ENCODE measurements at regions not wholly inside any gene's neighbourhood (a gene's known extent, or its start where the extent isn't known, plus 50 kb on each side); places are given as distances from the start of the nearest gene placed in this dataset.

DNA sequence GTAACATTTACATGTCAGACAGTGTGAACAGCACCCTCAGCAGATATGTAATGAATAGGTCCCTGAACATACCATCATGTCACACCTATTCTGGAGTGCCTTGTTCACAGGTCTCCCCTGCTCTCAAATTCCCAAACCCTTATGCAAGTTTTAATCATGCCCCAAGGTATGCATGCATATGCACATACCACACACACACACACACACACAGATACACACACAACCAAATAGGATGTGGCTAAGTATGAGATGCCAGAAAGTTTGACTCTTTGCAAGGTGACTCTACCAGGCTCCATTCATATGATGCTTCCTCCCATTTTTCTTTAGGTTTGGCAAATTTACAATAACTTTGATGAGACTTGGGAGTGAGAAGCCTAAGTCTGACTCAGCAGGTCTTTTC lies 243.8 kb upstream of the IRAK1BP1 start:
- Histone ChIP-seq H3K36me3 (ENCODE audit: low read depth) (no peaks in the 10 kb centered on the region), H2AFZ (no peak overlapping the region), H3K9me2 (ENCODE audit: insufficient read depth) (no peaks in the 10 kb centered on the region), H3K27ac (no peak overlapping the region), H3K79me2 (ENCODE audit: low read depth) (no peaks in the 10 kb centered on the region), H3K4me2 (no peak overlapping the region), H3K27me3 (ENCODE audit: insufficient read depth, low read depth) (no peaks in the 10 kb centered on the region), H3K4me1 (replicated peaks; ENCODE audit: insufficient read depth) (no peaks in the 10 kb centered on the region), H3K4me3 (no peak overlapping the region), H3K9me3 (ENCODE audit: insufficient read depth, low read depth) (no peaks in the 10 kb centered on the region), H3F3A (ENCODE audit: insufficient read depth, low read depth) (no peaks in the 10 kb centered on the region), H4K20me1 (ENCODE audit: insufficient read depth) (no peaks in the 10 kb centered on the region)
- intact Hi-C loops (cut with micrococcal nuclease; ENCODE audit: unreplicated experiment), result no loop called here
- no peak for DNase-seq
- BruUV-seq (replicated peaks), result no TSS peak
- POLR2A ChIA-PET (ENCODE audit: unreplicated experiment), result no interaction called here
- CTCF ChIA-PET, result no interaction called here
- no peak for TF ChIP-seq EZH2 (IDR thresholded peaks at IDR 0.05; ENCODE audit: low read depth)
- TF ChIP-seq, protein P1, sequence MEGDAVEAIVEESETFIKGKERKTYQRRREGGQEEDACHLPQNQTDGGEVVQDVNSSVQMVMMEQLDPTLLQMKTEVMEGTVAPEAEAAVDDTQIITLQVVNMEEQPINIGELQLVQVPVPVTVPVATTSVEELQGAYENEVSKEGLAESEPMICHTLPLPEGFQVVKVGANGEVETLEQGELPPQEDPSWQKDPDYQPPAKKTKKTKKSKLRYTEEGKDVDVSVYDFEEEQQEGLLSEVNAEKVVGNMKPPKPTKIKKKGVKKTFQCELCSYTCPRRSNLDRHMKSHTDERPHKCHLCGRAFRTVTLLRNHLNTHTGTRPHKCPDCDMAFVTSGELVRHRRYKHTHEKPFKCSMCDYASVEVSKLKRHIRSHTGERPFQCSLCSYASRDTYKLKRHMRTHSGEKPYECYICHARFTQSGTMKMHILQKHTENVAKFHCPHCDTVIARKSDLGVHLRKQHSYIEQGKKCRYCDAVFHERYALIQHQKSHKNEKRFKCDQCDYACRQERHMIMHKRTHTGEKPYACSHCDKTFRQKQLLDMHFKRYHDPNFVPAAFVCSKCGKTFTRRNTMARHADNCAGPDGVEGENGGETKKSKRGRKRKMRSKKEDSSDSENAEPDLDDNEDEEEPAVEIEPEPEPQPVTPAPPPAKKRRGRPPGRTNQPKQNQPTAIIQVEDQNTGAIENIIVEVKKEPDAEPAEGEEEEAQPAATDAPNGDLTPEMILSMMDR (conservative IDR thresholded peaks at IDR 0.05), result no peak

DNA sequence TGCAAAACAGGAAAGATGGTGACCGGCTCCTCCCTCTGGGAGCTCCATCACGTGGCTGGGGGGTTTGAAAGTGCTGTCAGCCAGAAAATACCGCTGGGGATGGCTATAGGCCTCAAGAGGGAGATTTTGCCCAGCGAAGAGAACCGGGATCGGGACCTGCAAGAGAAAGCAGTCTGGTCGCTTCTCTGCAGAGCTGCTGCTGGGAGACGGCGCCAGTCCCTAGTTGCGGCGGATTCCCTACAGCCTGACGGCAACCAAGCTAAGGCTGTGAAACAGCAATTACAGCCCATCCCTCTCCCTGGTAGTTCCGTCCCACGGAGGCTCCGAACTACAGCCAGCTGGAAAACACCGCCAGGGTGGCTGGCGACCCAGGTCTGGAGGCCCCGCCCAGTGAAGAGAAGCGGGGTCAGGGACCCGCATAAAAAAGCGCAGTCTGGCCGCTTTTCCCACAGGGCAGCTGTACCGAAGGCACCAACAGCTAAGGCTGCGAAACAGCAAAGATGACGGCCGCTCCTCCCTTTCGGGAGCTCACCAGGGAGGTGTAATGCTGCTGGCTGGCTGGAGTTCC lies 238.1 kb upstream of the IRAK1BP1 start:
- H3K4me2 ChIP-seq, result no peak overlapping the region

DNA sequence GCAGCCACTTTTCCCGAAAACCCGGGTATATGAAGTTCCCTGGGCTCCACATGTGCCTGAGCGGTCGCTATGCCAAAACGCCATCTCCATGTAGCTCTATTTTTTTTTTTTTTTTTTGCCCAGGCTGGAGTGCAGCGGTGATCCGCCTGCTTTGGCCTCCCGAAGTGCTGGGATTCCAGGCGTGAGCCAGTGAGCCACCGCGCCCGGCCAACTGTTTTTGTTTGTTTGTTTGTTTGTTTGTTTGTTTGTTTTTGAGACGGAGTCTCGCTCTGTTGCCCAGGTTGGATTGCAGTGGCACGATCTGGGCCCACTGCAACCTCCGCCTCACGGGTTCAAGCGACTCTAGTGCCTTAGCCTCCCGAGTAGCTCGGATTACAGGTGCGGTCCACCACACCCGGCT lies 237.5 kb upstream of the IRAK1BP1 start:
- no peaks in the 10 kb centered on the region for H4K20me1 ChIP-seq (ENCODE audit: insufficient read depth)
- intact Hi-C loops (cut with micrococcal nuclease; ENCODE audit: unreplicated experiment), result no loop called here
- no peaks in the 10 kb centered on the region for H3K27me3 ChIP-seq (ENCODE audit: insufficient read depth, low read depth)
- ChIA-PET POLR2A (ENCODE audit: unreplicated experiment) (no interaction called here), CTCF (interaction anchor here (0.7 to 0.8 kb wide), 2 partner anchors 435 to 669 kb away, joined by 5 to 12 read pairs; no protein-coding TSS in a partner anchor)
- H3F3A ChIP-seq (ENCODE audit: insufficient read depth, low read depth), result no peaks in the 10 kb centered on the region
- H3K27ac ChIP-seq, result no peak overlapping the region
- H2AFZ ChIP-seq, result no peak overlapping the region
- no peaks in the 10 kb centered on the region for H3K9me3 ChIP-seq (ENCODE audit: insufficient read depth, low read depth)
- no peaks in the 10 kb centered on the region for H3K36me3 ChIP-seq (ENCODE audit: low read depth)
- DNase-seq, result no peak
- H3K79me2 ChIP-seq (ENCODE audit: low read depth), result no peaks in the 10 kb centered on the region
- H3K4me3 ChIP-seq, result no peak overlapping the region
- no peaks in the 10 kb centered on the region for H3K4me1 ChIP-seq (replicated peaks; ENCODE audit: insufficient read depth)
- TF ChIP-seq EZH2 (IDR thresholded peaks at IDR 0.05; ENCODE audit: low read depth), result no peak
- TF ChIP-seq, protein P1 (conservative IDR thresholded peaks at IDR 0.05), result no peak
- BruUV-seq (replicated peaks), result no TSS peak
- no peaks in the 10 kb centered on the region for H3K9me2 ChIP-seq (ENCODE audit: insufficient read depth)
- H3K4me2 ChIP-seq, result no peak overlapping the region

More for the DNA sequence above, 238.1 kb upstream of the IRAK1BP1 start:
- no peaks in the 10 kb centered on the region for H3F3A ChIP-seq (ENCODE audit: insufficient read depth, low read depth)
- H4K20me1 ChIP-seq (ENCODE audit: insufficient read depth), result no peaks in the 10 kb centered on the region
- ChIA-PET CTCF (interaction anchor here (0.7 to 0.8 kb wide), 2 partner anchors 434 to 669 kb away, joined by 5 to 12 read pairs; no protein-coding TSS in a partner anchor), POLR2A (ENCODE audit: unreplicated experiment) (no interaction called here)
- H3K27me3 ChIP-seq (ENCODE audit: insufficient read depth, low read depth), result no peaks in the 10 kb centered on the region
- H3K4me3 ChIP-seq, result no peak overlapping the region
- no peaks in the 10 kb centered on the region for H3K9me3 ChIP-seq (ENCODE audit: insufficient read depth, low read depth)
- H3K9me2 ChIP-seq (ENCODE audit: insufficient read depth), result no peaks in the 10 kb centered on the region
- no TSS peak for BruUV-seq (replicated peaks)
- no peaks in the 10 kb centered on the region for H3K79me2 ChIP-seq (ENCODE audit: low read depth)
- intact Hi-C loops (cut with micrococcal nuclease; ENCODE audit: unreplicated experiment), result no loop called here
- TF ChIP-seq EZH2 (IDR thresholded peaks at IDR 0.05; ENCODE audit: low read depth), result no peak
- TF ChIP-seq, protein P1 (conservative IDR thresholded peaks at IDR 0.05), result no peak
- H2AFZ ChIP-seq, result no peak overlapping the region
- H3K36me3 ChIP-seq (ENCODE audit: low read depth), result no peaks in the 10 kb centered on the region
- no peaks in the 10 kb centered on the region for H3K4me1 ChIP-seq (replicated peaks; ENCODE audit: insufficient read depth)
- no peak overlapping the region for H3K27ac ChIP-seq
- no peak for DNase-seq

Measured in PC-9 (cell line).